OCI-M2 (cell line): ENCODE measurements at regions not wholly inside any gene's neighbourhood (a gene's known extent, or its start where the extent isn't known, plus 50 kb on each side); places are given as distances from the start of the nearest gene placed in this dataset.

Experiments
- DNase-seq: peaks from one replicate; lab custom pipeline; 2025; ENCODE audit not compliant: unreplicated experiment; lab: John Stamatoyannopoulos, UW

- no peak for DNase-seq
These were observed 237.5 kb downstream of the COG6 start for GRCh38 chr13:39892721-39893685.

GRCh38 chr13:39893808-39894207, 238.3 kb downstream of the COG6 start:
- DNase-seq, result no peak

GRCh38 chr13:39894586-39894985, 239.1 kb downstream of the COG6 start:
- no peak for DNase-seq

- DNase-seq, result no peak
These were observed 239.8 kb downstream of the COG6 start for GRCh38 chr13:39895254-39895653.

GRCh38 chr13:39897636-39898035, 242.2 kb downstream of the COG6 start:
- DNase-seq, result no peak

- DNase-seq, result no peak
These were observed 244.8 kb downstream of the COG6 start for GRCh38 chr13:39900106-39900750.

GRCh38 chr13:39904959-39905358, 249.5 kb downstream of the COG6 start:
- no peak for DNase-seq

- DNase-seq, result no peak
These were observed 254.2 kb downstream of the COG6 start for GRCh38 chr13:39909634-39910033.

GRCh38 chr13:39910041-39910440, 254.6 kb downstream of the COG6 start:
- DNase-seq, result no peak

- DNase-seq, result no peak
These were observed 255.4 kb downstream of the COG6 start for GRCh38 chr13:39910833-39911232.

- DNase-seq, result no peak
These were observed 257.9 kb downstream of the COG6 start for GRCh38 chr13:39913339-39913738.

- DNase-seq, result no peak
These were observed 258.5 kb downstream of the COG6 start for GRCh38 chr13:39913928-39914327.

GRCh38 chr13:39915418-39915817, 260.0 kb downstream of the COG6 start:
- no peak for DNase-seq

GRCh38 chr13:39916330-39916729, 260.9 kb downstream of the COG6 start:
- no peak for DNase-seq

GRCh38 chr13:39918620-39919236, 263.3 kb downstream of the COG6 start:
- DNase-seq, result no peak

GRCh38 chr13:39920613-39921012, 265.2 kb downstream of the COG6 start:
- no peak for DNase-seq

GRCh38 chr13:39926345-39926744, 270.9 kb downstream of the COG6 start:
- DNase-seq, result no peak

GRCh38 chr13:39928261-39928660, 272.8 kb downstream of the COG6 start:
- DNase-seq, result no peak

GRCh38 chr13:39929583-39929982, 274.1 kb downstream of the COG6 start:
- no peak for DNase-seq

GRCh38 chr13:39930060-39930459, 274.6 kb downstream of the COG6 start:
- no peak for DNase-seq

GRCh38 chr13:39930544-39931444, 275.3 kb downstream of the COG6 start:
- no peak for DNase-seq
